Calu3 (cell line): ENCODE measurements at regions not wholly inside any gene's neighbourhood (a gene's known extent, or its start where the extent isn't known, plus 50 kb on each side); places are given as distances from the start of the nearest gene placed in this dataset.

Source experiments
- BruUV-seq: library from RNA; stranded (reverse); fragments of 400-500 nt; replicated peaks from 2 replicates; lab custom pipeline; 2021; lab: Mats Ljungman, UMichigan
- CTCF ChIA-PET: fragments of 300-600 bp; sonication (Branson Sonifier 250); formaldehyde crosslinking; loops from one replicate; lab custom pipeline; 2022; ENCODE audit warnings: antibody characterized with exemption; lab: Charles Lee
- DNase-seq: peaks from one replicate; pipeline ENCODE4 v3.0.0; 2022
- H3K27ac Mint-ChIP-seq: one replicate; pipeline ENCODE4 v1.8.0; 2022; ENCODE audit warnings: mixed read lengths; ENCODE audit not compliant: unreplicated experiment
- H3K27me3 Mint-ChIP-seq: one replicate; pipeline ENCODE4 v1.8.0; 2022; ENCODE audit warnings: mixed read lengths; ENCODE audit not compliant: unreplicated experiment
- H3K36me3 Mint-ChIP-seq: one replicate; pipeline ENCODE4 v1.8.0; 2022; ENCODE audit warnings: mild to moderate bottlenecking, moderate library complexity, mixed read lengths; ENCODE audit not compliant: insufficient read depth, unreplicated experiment
- H3K4me1 Mint-ChIP-seq: one replicate; pipeline ENCODE4 v1.8.0; 2022; ENCODE audit warnings: mild to moderate bottlenecking, low read depth, mixed read lengths; ENCODE audit not compliant: unreplicated experiment
- H3K4me3 Mint-ChIP-seq: one replicate; pipeline ENCODE4 v1.8.0; 2022; ENCODE audit warnings: mild to moderate bottlenecking, low read depth, moderate library complexity, mixed read lengths; ENCODE audit not compliant: unreplicated experiment
- H3K9me3 Mint-ChIP-seq: one replicate; pipeline ENCODE4 v1.8.0; 2022; ENCODE audit warnings: low read depth, mixed read lengths; ENCODE audit not compliant: unreplicated experiment
- intact Hi-C: fragments of 100-400 bp; cut with micrococcal nuclease; formaldehyde crosslinking; loops from one replicate; pipeline ENCODE4 v1.10.0; 2022; ENCODE audit not compliant: unreplicated experiment
- TF ChIP-seq, protein P1 (sequence below): fragments of 200-600 bp; IDR thresholded peaks from one replicate; pipeline ENCODE4 v1.8.0; 2022; ENCODE audit warnings: antibody characterized with exemption; ENCODE audit not compliant: unreplicated experiment

DNA sequence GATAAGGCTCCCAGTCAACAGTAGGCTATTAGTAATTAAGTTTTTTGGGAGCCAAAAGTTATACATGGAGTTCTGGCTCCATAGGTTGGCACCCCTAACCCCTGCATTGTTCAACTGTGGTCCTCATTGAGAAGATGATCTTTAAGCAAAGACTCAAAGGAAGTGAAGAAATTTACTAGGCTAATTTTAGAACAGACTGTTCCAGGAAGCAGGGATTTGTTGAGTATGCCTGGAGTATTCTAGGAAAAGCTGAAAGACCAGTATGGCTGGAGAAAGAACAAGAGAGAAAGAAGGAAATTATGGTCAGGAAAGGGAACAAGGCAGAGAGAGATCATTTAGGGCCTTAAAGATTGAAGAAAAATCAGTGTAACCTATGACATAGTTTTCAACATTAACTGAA is 125.1 kb downstream of the PMAIP1 start:
- H3K36me3 Mint-ChIP-seq, result no peaks in the 10 kb centered on the region
- peaks cover 8% of the 10 kb centered on the region for H3K4me1 Mint-ChIP-seq
- H3K4me3 Mint-ChIP-seq, result no peak overlapping the region
- H3K9me3 Mint-ChIP-seq, result no peaks in the 10 kb centered on the region
- TF ChIP-seq, protein P1, sequence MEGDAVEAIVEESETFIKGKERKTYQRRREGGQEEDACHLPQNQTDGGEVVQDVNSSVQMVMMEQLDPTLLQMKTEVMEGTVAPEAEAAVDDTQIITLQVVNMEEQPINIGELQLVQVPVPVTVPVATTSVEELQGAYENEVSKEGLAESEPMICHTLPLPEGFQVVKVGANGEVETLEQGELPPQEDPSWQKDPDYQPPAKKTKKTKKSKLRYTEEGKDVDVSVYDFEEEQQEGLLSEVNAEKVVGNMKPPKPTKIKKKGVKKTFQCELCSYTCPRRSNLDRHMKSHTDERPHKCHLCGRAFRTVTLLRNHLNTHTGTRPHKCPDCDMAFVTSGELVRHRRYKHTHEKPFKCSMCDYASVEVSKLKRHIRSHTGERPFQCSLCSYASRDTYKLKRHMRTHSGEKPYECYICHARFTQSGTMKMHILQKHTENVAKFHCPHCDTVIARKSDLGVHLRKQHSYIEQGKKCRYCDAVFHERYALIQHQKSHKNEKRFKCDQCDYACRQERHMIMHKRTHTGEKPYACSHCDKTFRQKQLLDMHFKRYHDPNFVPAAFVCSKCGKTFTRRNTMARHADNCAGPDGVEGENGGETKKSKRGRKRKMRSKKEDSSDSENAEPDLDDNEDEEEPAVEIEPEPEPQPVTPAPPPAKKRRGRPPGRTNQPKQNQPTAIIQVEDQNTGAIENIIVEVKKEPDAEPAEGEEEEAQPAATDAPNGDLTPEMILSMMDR, result no peak
- intact Hi-C loops, result no loop called here
- no peaks in the 10 kb centered on the region for H3K27me3 Mint-ChIP-seq
- CTCF ChIA-PET, result interaction anchor here (0.6 kb wide), 1 partner anchor 16 kb away, joined by 3 read pairs; no protein-coding TSS in a partner anchor
- no peak for DNase-seq
- H3K27ac Mint-ChIP-seq, result no peak overlapping the region
- no TSS peak for BruUV-seq

DNA sequence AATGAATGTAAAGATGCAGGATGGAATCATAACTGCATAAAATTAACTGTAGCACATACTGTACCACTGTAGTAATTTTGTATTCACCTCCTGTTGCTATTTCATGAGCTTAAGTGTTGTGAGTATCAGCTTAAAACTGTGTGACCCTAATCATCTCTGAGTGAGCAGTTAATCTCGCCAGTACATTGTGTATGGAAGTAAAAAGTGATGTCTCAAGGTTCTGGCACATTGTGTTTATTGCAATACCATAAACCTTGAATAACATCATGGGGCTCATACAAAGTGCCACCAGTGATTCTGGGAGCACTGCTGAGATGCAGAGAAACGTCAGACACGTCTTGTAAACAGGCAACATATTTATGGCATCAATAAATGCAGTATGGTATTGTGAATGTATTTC is 124.5 kb downstream of the PMAIP1 start:
- BruUV-seq, result no TSS peak
- no peaks in the 10 kb centered on the region for H3K27me3 Mint-ChIP-seq
- CTCF ChIA-PET, result interaction anchor here (0.6 kb wide), 1 partner anchor 17 kb away, joined by 3 read pairs; no protein-coding TSS in a partner anchor
- intact Hi-C loops, result no loop called here
- H3K9me3 Mint-ChIP-seq, result no peaks in the 10 kb centered on the region
- TF ChIP-seq, protein P1, result no peak
- DNase-seq, result no peak
- no peak overlapping the region for H3K4me3 Mint-ChIP-seq
- H3K36me3 Mint-ChIP-seq, result no peaks in the 10 kb centered on the region
- no peak overlapping the region for H3K27ac Mint-ChIP-seq
- H3K4me1 Mint-ChIP-seq, result peaks cover 13% of the 10 kb centered on the region

DNA sequence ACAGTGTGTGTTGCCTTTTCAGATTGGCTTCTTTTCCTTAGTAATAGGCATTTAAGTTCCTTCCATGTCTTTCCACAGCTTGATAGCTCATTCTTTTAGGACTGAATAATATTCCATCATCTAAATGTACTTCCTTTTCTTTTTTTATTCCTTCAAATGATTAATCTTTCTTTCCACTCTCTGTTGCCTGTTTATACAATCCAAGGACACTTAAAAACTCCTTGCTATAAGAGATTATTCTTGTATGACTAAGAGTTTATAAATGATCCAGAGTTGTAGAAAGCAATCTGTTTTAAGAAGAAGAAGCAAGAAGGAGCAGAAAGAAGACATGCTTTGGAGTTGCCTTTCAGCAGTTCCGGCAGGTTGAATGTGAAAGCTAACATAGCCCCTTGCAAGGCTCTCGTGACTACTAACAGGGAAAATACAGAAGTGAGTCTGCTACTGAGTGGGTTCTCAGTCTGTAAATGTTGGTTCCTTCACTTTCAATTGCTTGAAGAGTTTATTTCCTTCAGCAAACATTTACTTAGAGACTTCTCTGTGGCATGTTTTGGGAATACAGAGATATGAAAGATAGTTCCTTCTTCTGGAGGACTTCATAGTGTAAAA is 123.0 kb downstream of the PMAIP1 start:
- TF ChIP-seq, protein P1, result no peak
- Mint-ChIP-seq H3K27me3 (no peaks in the 10 kb centered on the region), H3K36me3 (no peaks in the 10 kb centered on the region), H3K9me3 (no peaks in the 10 kb centered on the region), H3K27ac (no peak overlapping the region), H3K4me3 (no peak overlapping the region), H3K4me1 (peaks cover 24% of the 10 kb centered on the region)
- no TSS peak for BruUV-seq
- DNase-seq, result no peak
- intact Hi-C loops, result no loop called here
- CTCF ChIA-PET, result no interaction called here

DNA sequence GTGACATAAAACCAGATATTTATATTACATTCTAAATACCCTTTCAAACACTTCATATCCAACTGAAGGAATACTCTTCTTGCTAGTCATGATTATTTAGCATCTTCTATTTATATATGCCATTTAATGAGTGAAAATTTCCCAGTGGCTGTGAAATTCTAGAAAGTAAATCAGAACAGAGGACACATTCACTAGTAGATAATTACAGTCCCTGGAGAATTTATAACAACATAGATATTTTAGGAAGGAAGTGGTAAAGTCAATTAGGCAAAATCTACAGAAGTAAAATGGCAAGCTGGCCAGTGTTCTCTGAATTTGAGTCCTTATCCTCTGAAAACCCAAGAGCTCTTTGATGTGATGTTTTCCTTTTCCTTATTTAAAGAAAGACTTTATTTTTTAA is 121.8 kb downstream of the PMAIP1 start:
- H3K27ac Mint-ChIP-seq, result no peak overlapping the region
- H3K9me3 Mint-ChIP-seq, result no peaks in the 10 kb centered on the region
- no peaks in the 10 kb centered on the region for H3K36me3 Mint-ChIP-seq
- TF ChIP-seq, protein P1, result no peak
- peaks cover 24% of the 10 kb centered on the region for H3K4me1 Mint-ChIP-seq
- intact Hi-C loops, result no loop called here
- no peaks in the 10 kb centered on the region for H3K27me3 Mint-ChIP-seq
- CTCF ChIA-PET, result no interaction called here
- no peak for DNase-seq
- BruUV-seq, result no TSS peak
- no peak overlapping the region for H3K4me3 Mint-ChIP-seq
